ENCODE measurements at regions not wholly inside any gene's neighbourhood (a gene's known extent, or its start where the extent isn't known, plus 50 kb on each side); places are given as distances from the start of the nearest gene placed in this dataset.
A peak's percentile ranks its signal among the peaks of the same experiment; 100 is the strongest.

- ChIA-PET POLR2A (ENCODE audit: unreplicated experiment) (interaction anchor here (0.6 to 0.9 kb wide), 2 partner anchors 20 to 195 kb away, joined by 3 to 13 read pairs; no protein-coding TSS in a partner anchor), CTCF (interaction anchor here (0.7 kb wide), 2 partner anchors 48 to 121 kb away, joined by 3 to 4 read pairs; no protein-coding TSS in a partner anchor)
- peak overlapping the region; percentile 98 for H3K27ac ChIP-seq
- H3K4me3 ChIP-seq: no peak overlapping the region
- 0 out of 2 replicates have a peak overlapping the region, but pooled peaks have one; percentile 41 for H2AFZ ChIP-seq
- intact Hi-C loops (cut with micrococcal nuclease; ENCODE audit: unreplicated experiment): loop anchor here (1.0 to 10.0 kb wide), 3 partner anchors 48 to 318 kb away; no protein-coding TSS in a partner anchor
- peak; percentile 78 to 89 for DNase-seq
- H3F3A ChIP-seq (ENCODE audit: insufficient read depth, low read depth): peaks cover 39% of the 10 kb centered on the region
- no peaks in the 10 kb centered on the region for H3K27me3 ChIP-seq (ENCODE audit: insufficient read depth, low read depth)
- peaks cover 4% of the 10 kb centered on the region; the same call in 1 of the 2 replicates for H3K9me2 ChIP-seq (ENCODE audit: insufficient read depth)
- BruUV-seq (replicated peaks): no TSS peak
- no peak for TF ChIP-seq EZH2 (IDR thresholded peaks at IDR 0.05; ENCODE audit: low read depth)
- TF ChIP-seq CTCF (conservative IDR thresholded peaks at IDR 0.05): no peak
- peak overlapping the region; percentile 37 for H3K4me2 ChIP-seq
- peaks cover 6% of the 10 kb centered on the region; the same call in 1 of the 2 replicates for H3K9me3 ChIP-seq (ENCODE audit: insufficient read depth, low read depth)
- no peaks in the 10 kb centered on the region for H4K20me1 ChIP-seq (ENCODE audit: insufficient read depth)
- H3K79me2 ChIP-seq (ENCODE audit: low read depth): no peaks in the 10 kb centered on the region
- H3K4me1 ChIP-seq (replicated peaks; ENCODE audit: insufficient read depth): peaks cover 56% of the 10 kb centered on the region
- H3K36me3 ChIP-seq (ENCODE audit: low read depth): no peaks in the 10 kb centered on the region
These were observed 104.0 kb upstream of the CARMIL1 start for GRCh38 chr6:25175196-25175595.

- Histone ChIP-seq H3K4me1 (replicated peaks; ENCODE audit: insufficient read depth) (peaks cover 55% of the 10 kb centered on the region), H2AFZ (no peak overlapping the region), H3K79me2 (ENCODE audit: low read depth) (no peaks in the 10 kb centered on the region), H3K27me3 (ENCODE audit: insufficient read depth, low read depth) (no peaks in the 10 kb centered on the region), H3K27ac (peak overlapping the region; percentile 98), H3K9me2 (ENCODE audit: insufficient read depth) (peaks cover 4% of the 10 kb centered on the region; the same call in 1 of the 2 replicates), H3K9me3 (ENCODE audit: insufficient read depth, low read depth) (peaks cover 4% of the 10 kb centered on the region; the same call in 1 of the 2 replicates), H3K4me3 (no peak overlapping the region), H3K36me3 (ENCODE audit: low read depth) (no peaks in the 10 kb centered on the region), H4K20me1 (ENCODE audit: insufficient read depth) (no peaks in the 10 kb centered on the region), H3F3A (ENCODE audit: insufficient read depth, low read depth) (peaks cover 37% of the 10 kb centered on the region), H3K4me2 (peak overlapping the region; percentile 37)
- DNase-seq: no peak
- TF ChIP-seq EZH2 (IDR thresholded peaks at IDR 0.05; ENCODE audit: low read depth) (no peak), CTCF (conservative IDR thresholded peaks at IDR 0.05) (no peak)
- CTCF ChIA-PET: interaction anchor here (0.7 kb wide), 2 partner anchors 48 to 121 kb away, joined by 3 to 4 read pairs; no protein-coding TSS in a partner anchor
- intact Hi-C loops (cut with micrococcal nuclease; ENCODE audit: unreplicated experiment): loop anchor here (1.0 to 10.0 kb wide), 4 partner anchors 37 to 319 kb away; no protein-coding TSS in a partner anchor
- POLR2A ChIA-PET (ENCODE audit: unreplicated experiment): interaction anchor here (0.6 kb wide), 3 partner anchors 195 to 326 kb away, joined by 3 to 36 read pairs (median 3); no protein-coding TSS in a partner anchor
- TSS peak; percentile 69 for BruUV-seq (replicated peaks)
These were observed 103.5 kb upstream of the CARMIL1 start for GRCh38 chr6:25175681-25176080.

- Histone ChIP-seq H3K9me2 (ENCODE audit: insufficient read depth) (peaks cover 4% of the 10 kb centered on the region; the same call in 1 of the 2 replicates), H3K36me3 (ENCODE audit: low read depth) (no peaks in the 10 kb centered on the region), H3K27me3 (ENCODE audit: insufficient read depth, low read depth) (no peaks in the 10 kb centered on the region), H3K4me3 (no peak overlapping the region), H3K4me1 (replicated peaks; ENCODE audit: insufficient read depth) (peaks cover 47% of the 10 kb centered on the region), H3F3A (ENCODE audit: insufficient read depth, low read depth) (peaks cover 33% of the 10 kb centered on the region), H4K20me1 (ENCODE audit: insufficient read depth) (no peaks in the 10 kb centered on the region), H3K9me3 (ENCODE audit: insufficient read depth, low read depth) (peaks cover 3% of the 10 kb centered on the region; the same call in 1 of the 2 replicates), H3K27ac (peak overlapping the region; percentile 98), H3K4me2 (no peak overlapping the region), H2AFZ (no peak overlapping the region), H3K79me2 (ENCODE audit: low read depth) (no peaks in the 10 kb centered on the region)
- intact Hi-C loops (cut with micrococcal nuclease; ENCODE audit: unreplicated experiment): loop anchor here (2.0 to 10.0 kb wide), 2 partner anchors 38 to 102 kb away; no protein-coding TSS in a partner anchor
- BruUV-seq (replicated peaks): no TSS peak
- ChIA-PET CTCF (interaction anchor here (0.5 kb wide), 1 partner anchor 254 kb away, joined by 6 read pairs; no protein-coding TSS in a partner anchor), POLR2A (ENCODE audit: unreplicated experiment) (no interaction called here)
- TF ChIP-seq EZH2 (IDR thresholded peaks at IDR 0.05; ENCODE audit: low read depth) (no peak), CTCF (conservative IDR thresholded peaks at IDR 0.05) (no peak)
- DNase-seq: no peak
These were observed 102.7 kb upstream of the CARMIL1 start for GRCh38 chr6:25176466-25176865.

Data from PC-9 (cell line).